ENCODE measurements at regions not wholly inside any gene's neighbourhood (a gene's known extent, or its start where the extent isn't known, plus 50 kb on each side); places are given as distances from the start of the nearest gene placed in this dataset.
"Not testable (repeated sequence)": the region's sequence is repeated elsewhere in the genome, so short reads cannot be mapped to it uniquely, and the experiment has no call there.

DNA sequence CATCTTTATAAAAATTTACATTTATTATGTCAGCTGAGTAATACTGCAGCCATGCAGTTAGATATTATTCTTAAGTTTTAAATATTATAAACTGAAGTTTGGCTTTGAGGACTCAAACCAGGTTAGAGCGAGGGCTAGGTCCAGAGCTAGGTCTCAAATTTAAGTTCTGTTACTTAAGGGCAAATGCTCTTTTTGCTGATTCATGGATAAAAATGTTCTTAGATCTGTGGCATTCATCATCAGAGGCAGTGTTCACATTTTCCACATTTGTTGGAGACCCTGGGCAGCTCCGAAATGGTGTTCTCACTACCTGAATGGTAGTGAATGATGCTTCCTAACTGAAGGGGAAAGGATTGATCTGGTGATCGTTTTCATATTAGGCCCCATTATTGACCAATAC is 121.4 kb upstream of the MB21D2 start:
- Histone ChIP-seq H3K27me3 (ENCODE audit: control insufficient read depth, insufficient read depth, low read length, poor library complexity, severe bottlenecking) (no peaks in the 10 kb centered on the region), H3K36me3 (ENCODE audit: control insufficient read depth, insufficient read depth, low read length) (no peaks in the 10 kb centered on the region), H3K4me3 (ENCODE audit: insufficient read depth, low read depth, low read length) (no peak overlapping the region), H3K4me1 (ENCODE audit: control insufficient read depth, insufficient read depth, low read length) (no peaks in the 10 kb centered on the region), H3K27ac (ENCODE audit: insufficient read depth, low read depth, low read length, poor library complexity, severe bottlenecking) (no peak overlapping the region), H3K9me3 (ENCODE audit: control insufficient read depth, low read length) (peaks cover 2% of the 10 kb centered on the region)
- 88 to 91% methylated on average over 3 of the region's 3 CpGs for WGBS, 2 experiments

DNA sequence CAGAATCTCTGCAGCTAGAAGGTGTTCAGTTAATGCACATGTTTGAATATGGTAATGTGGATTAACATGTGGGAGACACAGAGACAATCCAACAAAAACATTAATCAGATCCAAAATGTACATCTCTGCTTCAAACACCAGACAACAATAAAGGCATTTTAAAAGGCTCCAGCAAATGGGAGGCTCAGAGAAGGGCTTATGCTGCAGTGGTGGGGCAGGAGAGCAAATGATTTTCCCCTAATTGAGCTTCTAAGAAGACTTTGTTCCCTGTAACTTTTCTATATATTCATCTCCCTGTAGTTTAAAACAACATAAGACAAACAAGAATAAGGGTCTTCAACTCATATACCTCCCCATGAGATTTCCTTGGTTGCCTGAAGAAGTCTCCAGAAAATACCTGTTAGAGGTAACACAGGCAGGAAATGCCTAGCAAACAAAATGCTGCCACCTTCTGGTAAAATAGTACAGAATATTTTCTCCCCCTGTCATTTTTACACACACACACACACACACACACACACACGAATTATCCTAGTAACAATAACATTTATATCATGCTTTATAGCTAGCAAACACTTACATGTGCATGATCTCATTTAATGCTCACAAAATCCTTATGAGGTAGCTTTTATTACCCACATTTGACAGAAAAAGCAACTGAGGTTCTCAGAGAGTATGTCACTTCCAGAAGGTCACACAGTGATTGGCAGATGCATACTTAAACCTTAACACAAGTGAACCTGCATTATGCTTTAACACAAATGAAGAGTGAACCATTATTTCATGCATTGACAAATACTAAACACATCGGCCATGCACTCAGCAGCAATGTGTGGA is 123.4 kb upstream of the MB21D2 start:
- 52 to 53% methylated on average over 2 of the region's 2 CpGs for WGBS, 2 experiments
- no peaks in the 10 kb centered on the region for H3K36me3 ChIP-seq (ENCODE audit: control insufficient read depth, insufficient read depth, low read length)
- no peak overlapping the region for H3K4me3 ChIP-seq (ENCODE audit: insufficient read depth, low read depth, low read length)
- no peaks in the 10 kb centered on the region for H3K4me1 ChIP-seq (ENCODE audit: control insufficient read depth, insufficient read depth, low read length)
- no peaks in the 10 kb centered on the region for H3K27me3 ChIP-seq (ENCODE audit: control insufficient read depth, insufficient read depth, low read length, poor library complexity, severe bottlenecking)
- H3K27ac ChIP-seq (ENCODE audit: insufficient read depth, low read depth, low read length, poor library complexity, severe bottlenecking), result no peak overlapping the region
- H3K9me3 ChIP-seq (ENCODE audit: control insufficient read depth, low read length), result peaks cover 2% of the 10 kb centered on the region

DNA sequence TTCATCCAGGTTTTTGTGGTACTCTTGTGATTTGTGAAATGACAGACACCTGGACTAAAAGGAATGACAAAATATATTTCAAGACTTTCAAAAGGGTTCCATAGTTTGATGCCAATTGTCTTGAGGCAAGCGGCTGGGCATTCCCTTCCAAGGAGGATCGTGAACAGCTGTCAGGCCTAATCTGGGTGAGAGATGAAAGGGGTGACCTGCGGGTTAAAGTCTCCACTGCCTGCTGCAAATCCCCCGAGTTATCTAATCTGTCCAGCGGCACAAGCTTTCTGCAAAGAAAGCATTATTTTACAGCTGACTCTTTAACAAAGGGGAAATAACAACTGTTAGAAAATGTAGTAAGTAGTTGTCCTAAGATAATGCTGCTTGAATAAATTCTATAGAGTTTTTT is 128.7 kb upstream of the MB21D2 start:
- H3K9me3 ChIP-seq (ENCODE audit: control insufficient read depth, low read length), result no peaks in the 10 kb centered on the region
- no peaks in the 10 kb centered on the region for H3K4me1 ChIP-seq (ENCODE audit: control insufficient read depth, insufficient read depth, low read length)
- WGBS, 2 experiments, result 89 to 96% methylated on average over 5 of the region's 5 CpGs
- H3K27me3 ChIP-seq (ENCODE audit: control insufficient read depth, insufficient read depth, low read length, poor library complexity, severe bottlenecking), result no peaks in the 10 kb centered on the region
- no peak overlapping the region for H3K27ac ChIP-seq (ENCODE audit: insufficient read depth, low read depth, low read length, poor library complexity, severe bottlenecking)
- H3K4me3 ChIP-seq (ENCODE audit: insufficient read depth, low read depth, low read length), result no peak overlapping the region
- H3K36me3 ChIP-seq (ENCODE audit: control insufficient read depth, insufficient read depth, low read length), result no peaks in the 10 kb centered on the region

DNA sequence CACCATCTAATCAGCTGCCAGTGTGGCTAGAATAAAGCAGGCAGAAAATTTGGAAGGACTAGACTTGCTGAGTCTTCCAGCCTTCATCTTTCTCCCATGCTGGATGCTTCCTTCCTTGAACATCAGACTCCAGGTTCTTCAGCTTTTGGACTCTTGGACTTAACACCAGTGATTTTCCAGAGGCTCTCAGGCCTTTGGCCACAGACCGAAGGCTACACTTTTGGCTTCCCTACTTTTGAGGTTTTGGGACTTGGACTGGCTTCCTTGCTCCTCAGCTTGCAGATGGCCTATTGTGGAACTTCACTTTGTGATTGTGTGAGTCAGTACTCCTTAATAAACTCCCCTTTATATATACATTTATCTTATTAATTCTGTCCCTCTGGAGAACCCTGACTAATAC is 129.8 kb upstream of the MB21D2 start:
- not testable (repeated sequence) for H3K4me1 ChIP-seq (ENCODE audit: control insufficient read depth, insufficient read depth, low read length); H3K4me3 ChIP-seq (ENCODE audit: insufficient read depth, low read depth, low read length); H3K27ac ChIP-seq (ENCODE audit: insufficient read depth, low read depth, low read length, poor library complexity, severe bottlenecking); H3K9me3 ChIP-seq (ENCODE audit: control insufficient read depth, low read length); H3K27me3 ChIP-seq (ENCODE audit: control insufficient read depth, insufficient read depth, low read length, poor library complexity, severe bottlenecking); H3K36me3 ChIP-seq (ENCODE audit: control insufficient read depth, insufficient read depth, low read length)
- 94 to 100% methylated on average over 1 of the region's 1 CpG for WGBS, 2 experiments

DNA sequence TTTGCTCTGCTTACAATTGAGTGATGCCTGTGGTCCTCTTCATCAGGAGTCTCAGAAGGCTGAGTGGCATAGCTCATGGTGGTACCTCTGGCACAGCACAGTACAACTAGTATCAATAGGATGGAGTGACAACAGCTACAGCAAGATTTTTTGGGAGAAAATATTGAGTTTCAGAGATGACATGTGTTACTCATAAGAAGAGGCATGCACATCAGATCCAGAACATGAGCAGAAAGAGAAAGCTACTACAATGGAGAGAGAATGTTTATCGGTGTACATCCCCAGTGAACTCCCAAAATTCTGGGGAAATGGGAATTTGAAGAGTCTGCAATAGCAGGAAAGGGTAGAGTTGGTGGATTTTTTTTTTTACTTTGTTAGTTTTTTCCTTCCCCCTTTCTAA is 130.5 kb upstream of the MB21D2 start:
- 88 to 93% methylated on average over 1 of the region's 1 CpG for WGBS, 2 experiments

DNA sequence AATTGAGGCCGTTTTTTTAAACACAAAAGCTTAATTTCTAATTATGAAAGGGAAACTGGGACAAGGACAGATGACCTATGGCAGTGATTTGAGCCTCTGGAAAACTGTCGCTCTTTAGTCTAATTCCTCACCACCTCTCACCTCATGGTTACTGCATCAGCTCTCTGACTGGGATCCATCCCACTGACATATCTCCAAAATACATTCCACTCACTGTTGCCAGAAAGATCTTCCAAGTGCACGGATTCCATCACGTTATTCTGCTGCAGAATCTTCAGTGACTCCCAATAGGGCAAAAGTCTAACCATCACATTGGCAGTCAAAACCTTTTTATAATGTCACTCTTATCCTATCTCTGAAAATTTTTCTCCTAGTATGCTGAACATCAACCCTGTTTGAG is 132.3 kb upstream of the MB21D2 start:
- Histone ChIP-seq H3K4me1 (ENCODE audit: control insufficient read depth, insufficient read depth, low read length) (no peaks in the 10 kb centered on the region), H3K36me3 (ENCODE audit: control insufficient read depth, insufficient read depth, low read length) (no peaks in the 10 kb centered on the region), H3K27ac (ENCODE audit: insufficient read depth, low read depth, low read length, poor library complexity, severe bottlenecking) (no peak overlapping the region), H3K27me3 (ENCODE audit: control insufficient read depth, insufficient read depth, low read length, poor library complexity, severe bottlenecking) (no peaks in the 10 kb centered on the region), H3K9me3 (ENCODE audit: control insufficient read depth, low read length) (no peaks in the 10 kb centered on the region), H3K4me3 (ENCODE audit: insufficient read depth, low read depth, low read length) (no peak overlapping the region)
- WGBS, 2 experiments, result 86 to 94% methylated on average over 4 of the region's 4 CpGs

More for the DNA sequence above, 130.5 kb upstream of the MB21D2 start:
- Histone ChIP-seq H3K4me1 (ENCODE audit: control insufficient read depth, insufficient read depth, low read length) (no peaks in the 10 kb centered on the region), H3K27ac (ENCODE audit: insufficient read depth, low read depth, low read length, poor library complexity, severe bottlenecking) (no peak overlapping the region), H3K36me3 (ENCODE audit: control insufficient read depth, insufficient read depth, low read length) (no peaks in the 10 kb centered on the region), H3K4me3 (ENCODE audit: insufficient read depth, low read depth, low read length) (no peak overlapping the region), H3K27me3 (ENCODE audit: control insufficient read depth, insufficient read depth, low read length, poor library complexity, severe bottlenecking) (no peaks in the 10 kb centered on the region), H3K9me3 (ENCODE audit: control insufficient read depth, low read length) (no peaks in the 10 kb centered on the region)

DNA sequence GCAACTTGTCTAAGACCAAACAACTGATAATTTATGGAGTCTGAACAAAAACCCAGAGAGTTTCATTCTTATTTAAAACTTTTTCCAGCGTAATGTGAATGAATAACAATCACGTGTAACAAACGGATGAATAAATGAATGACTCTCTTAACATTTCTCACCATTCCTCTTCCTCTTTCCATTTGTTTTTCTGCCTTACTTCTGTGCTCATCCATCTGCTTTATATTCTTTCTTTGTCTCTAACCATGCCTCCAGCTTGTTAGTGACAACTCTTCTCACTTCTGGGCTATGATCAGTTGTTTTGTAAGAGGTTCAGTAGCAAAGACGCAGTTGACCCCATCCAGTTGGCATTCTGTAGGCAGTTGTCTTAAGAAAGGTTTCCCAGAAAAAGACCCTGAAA is 133.7 kb upstream of the MB21D2 start:
- H3K36me3 ChIP-seq (ENCODE audit: control insufficient read depth, insufficient read depth, low read length), result no peaks in the 10 kb centered on the region
- H3K27me3 ChIP-seq (ENCODE audit: control insufficient read depth, insufficient read depth, low read length, poor library complexity, severe bottlenecking), result no peaks in the 10 kb centered on the region
- no peaks in the 10 kb centered on the region for H3K9me3 ChIP-seq (ENCODE audit: control insufficient read depth, low read length)
- no peaks in the 10 kb centered on the region for H3K4me1 ChIP-seq (ENCODE audit: control insufficient read depth, insufficient read depth, low read length)
- 93 to 94% methylated on average over 4 of the region's 4 CpGs for WGBS, 2 experiments
- no peak overlapping the region for H3K27ac ChIP-seq (ENCODE audit: insufficient read depth, low read depth, low read length, poor library complexity, severe bottlenecking)
- H3K4me3 ChIP-seq (ENCODE audit: insufficient read depth, low read depth, low read length), result no peak overlapping the region

DNA sequence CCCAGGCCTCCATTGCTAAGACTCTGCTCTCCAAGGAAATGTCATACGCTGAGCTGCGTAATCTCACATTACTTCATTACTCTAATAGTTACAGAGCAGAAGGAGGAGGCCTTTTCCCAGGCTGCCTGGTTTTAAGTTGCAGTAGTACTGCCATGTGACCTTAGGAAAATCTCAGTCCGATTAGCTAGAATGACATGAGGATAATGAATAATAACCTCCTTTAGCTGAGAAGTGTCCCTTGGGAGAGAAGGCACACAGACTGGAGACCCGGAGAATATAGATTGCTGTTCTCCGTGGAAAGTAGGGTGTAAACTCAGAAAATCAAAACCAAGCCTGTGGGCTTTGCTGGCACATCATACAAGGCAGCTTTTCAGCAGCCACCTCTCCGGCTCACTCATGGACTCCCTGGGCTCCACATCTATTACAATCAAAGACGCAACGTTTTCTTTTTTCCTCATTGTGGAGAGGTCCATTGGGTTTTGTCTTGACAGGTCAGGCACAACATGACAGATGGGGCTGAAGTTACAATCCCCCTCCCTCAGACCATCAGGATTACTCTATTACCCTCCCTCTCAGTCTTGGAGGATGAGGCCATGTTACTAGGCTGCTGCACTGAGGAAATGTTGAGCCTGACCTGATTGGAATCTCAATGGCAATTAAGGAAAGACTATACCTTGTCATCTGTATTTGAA is 134.8 kb upstream of the MB21D2 start:
- Histone ChIP-seq H3K4me1 (ENCODE audit: control insufficient read depth, insufficient read depth, low read length) (no peaks in the 10 kb centered on the region), H3K4me3 (ENCODE audit: insufficient read depth, low read depth, low read length) (no peak overlapping the region), H3K27me3 (ENCODE audit: control insufficient read depth, insufficient read depth, low read length, poor library complexity, severe bottlenecking) (no peaks in the 10 kb centered on the region), H3K27ac (ENCODE audit: insufficient read depth, low read depth, low read length, poor library complexity, severe bottlenecking) (no peak overlapping the region), H3K36me3 (ENCODE audit: control insufficient read depth, insufficient read depth, low read length) (no peaks in the 10 kb centered on the region), H3K9me3 (ENCODE audit: control insufficient read depth, low read length) (no peaks in the 10 kb centered on the region)
- WGBS, 2 experiments, result 91 to 93% methylated on average over 8 of the region's 8 CpGs

DNA sequence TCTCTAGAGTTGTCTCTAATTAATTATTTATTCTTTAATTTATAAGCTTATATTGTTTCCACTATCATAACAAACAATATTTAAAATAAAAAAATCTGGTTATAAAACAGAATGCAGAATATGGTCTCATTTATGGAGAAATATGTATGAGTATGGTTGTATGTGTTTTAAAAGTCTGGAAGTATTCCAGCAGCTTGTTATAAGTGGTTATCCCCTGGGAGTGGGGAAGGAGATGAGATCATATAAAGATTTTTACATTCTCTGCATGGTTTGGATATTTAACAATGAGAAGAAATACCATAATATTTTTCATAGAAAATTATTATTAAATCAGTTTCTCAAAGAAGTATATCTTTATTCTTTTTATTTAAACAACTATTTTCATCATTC is 135.4 kb upstream of the MB21D2 start:
- no peaks in the 10 kb centered on the region for H3K4me1 ChIP-seq (ENCODE audit: control insufficient read depth, insufficient read depth, low read length)
- H3K4me3 ChIP-seq (ENCODE audit: insufficient read depth, low read depth, low read length), result no peak overlapping the region
- no peaks in the 10 kb centered on the region for H3K36me3 ChIP-seq (ENCODE audit: control insufficient read depth, insufficient read depth, low read length)
- H3K9me3 ChIP-seq (ENCODE audit: control insufficient read depth, low read length), result no peaks in the 10 kb centered on the region
- no peaks in the 10 kb centered on the region for H3K27me3 ChIP-seq (ENCODE audit: control insufficient read depth, insufficient read depth, low read length, poor library complexity, severe bottlenecking)
- no peak overlapping the region for H3K27ac ChIP-seq (ENCODE audit: insufficient read depth, low read depth, low read length, poor library complexity, severe bottlenecking)

DNA sequence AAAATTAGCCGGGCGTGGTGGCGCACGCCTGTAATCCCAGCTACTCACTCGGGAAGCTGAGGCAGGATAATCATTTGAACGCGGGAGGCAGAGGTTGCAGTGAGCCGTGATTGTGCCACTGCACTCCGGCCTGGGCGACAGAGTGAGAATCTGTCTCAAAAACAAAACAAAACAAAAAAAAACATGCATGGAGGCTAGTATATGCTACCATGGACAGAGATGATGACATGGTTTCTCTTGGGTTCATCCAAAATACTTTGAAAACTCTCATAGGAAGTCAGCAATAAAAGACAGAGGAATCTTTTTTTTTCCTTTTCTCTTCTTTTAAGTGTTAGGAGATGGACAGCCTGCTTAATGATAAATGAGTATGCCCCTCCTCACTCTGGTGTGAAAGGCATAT is 137.7 kb upstream of the MB21D2 start:
- Histone ChIP-seq H3K4me3 (ENCODE audit: insufficient read depth, low read depth, low read length) (no peak overlapping the region), H3K9me3 (ENCODE audit: control insufficient read depth, low read length) (no peaks in the 10 kb centered on the region), H3K27me3 (ENCODE audit: control insufficient read depth, insufficient read depth, low read length, poor library complexity, severe bottlenecking) (no peaks in the 10 kb centered on the region), H3K36me3 (ENCODE audit: control insufficient read depth, insufficient read depth, low read length) (no peaks in the 10 kb centered on the region), H3K4me1 (ENCODE audit: control insufficient read depth, insufficient read depth, low read length) (no peaks in the 10 kb centered on the region), H3K27ac (ENCODE audit: insufficient read depth, low read depth, low read length, poor library complexity, severe bottlenecking) (no peak overlapping the region)
- 82 to 89% methylated on average over 10 of the region's 10 CpGs for WGBS, 2 experiments

Measured in ectodermal cell (in vitro differentiated cells).